Esophagus squamous epithelium (tissue), 4 donors: ENCODE measurements at regions not wholly inside any gene's neighbourhood (a gene's known extent, or its start where the extent isn't known, plus 50 kb on each side); places are given as distances from the start of the nearest gene placed in this dataset.

Source experiments
- CTCF ChIP-seq, 6 experiments: fragments of 450-650 bp in 4 of 6; fragments of 200-600 bp in 2 of 6; sonication (generic) in 2 of 6; IDR thresholded peaks; one replicate each; pipeline ENCODE4 v1.5.1; 2016 to 2019; ENCODE audit warnings: antibody characterized with exemption in 6 of 6, mild to moderate bottlenecking in 4 of 6, moderate library complexity in 4 of 6
- POLR2A ChIP-seq, 4 donors: fragments of 450-650 bp; IDR thresholded peaks; one replicate each; pipeline ENCODE4 v1.6.1; 2017; ENCODE audit warnings: antibody characterized with exemption in 4 of 4, mild to moderate bottlenecking in 4 of 4, moderate library complexity in 3 of 4

GRCh38 chr14:34256223-34256622 is 205.8 kb downstream of the SPTSSA start:
- no peak for TF ChIP-seq CTCF (IDR thresholded peaks at IDR 0.05)
- TF ChIP-seq POLR2A (IDR thresholded peaks at IDR 0.05): no peak
